B cell (primary cell): ENCODE measurements at regions not wholly inside any gene's neighbourhood (a gene's known extent, or its start where the extent isn't known, plus 50 kb on each side); places are given as distances from the start of the nearest gene placed in this dataset.

ENCODE experiments used
- ATAC-seq: fragments of 200-7000 bp; cut with Tn5 transposase; one replicate; pipeline ENCODE4 v1.10.0; 2021; ENCODE audit warnings: low read depth, mild to moderate bottlenecking, moderate number of reproducible peaks, moderate library complexity
- CTCF ChIA-PET: fragments of 350-600 bp; sonication (Branson Sonifier 250); formaldehyde crosslinking; loops from one replicate; lab custom pipeline; 2021; ENCODE audit warnings: antibody characterized with exemption, inconsistent platforms; lab: Charles Lee
- POLR2A ChIA-PET: fragments of 350-600 bp; sonication (Branson Sonifier 250); formaldehyde crosslinking; loops from one replicate; lab custom pipeline; 2021; ENCODE audit warnings: antibody characterized with exemption; lab: Charles Lee
- DNase-seq: peaks from one replicate; pipeline ENCODE4 v3.0.0; 2013
- H2AFZ ChIP-seq: 2 replicates; pipeline ENCODE4 v1.6.1; 2012; ENCODE audit warnings: mild to moderate bottlenecking, low read depth, low read length; ENCODE audit not compliant: insufficient read depth, poor library complexity, severe bottlenecking
- H3K27ac ChIP-seq, 2 donors: 1 replicate in 1 of 2; 2 replicates in 1 of 2; pipeline ENCODE4 v1.5.1; 2012 to 2013; ENCODE audit warnings: low read length in 2 of 2, mild to moderate bottlenecking in 2 of 2, moderate library complexity in 1 of 2
- H3K27me3 ChIP-seq, 4 experiments: fragments of 200-600 bp in 1 of 4; sonication (generic) in 1 of 4; replicated peaks in 1 of 4; 1 replicate in 2 of 4; 2 replicates in 2 of 4; pipeline versions ENCODE4 v1.6.1 to v1.7.0; 2013 to 2016; ENCODE audit warnings: low read length in 3 of 4, mild to moderate bottlenecking in 2 of 4, mixed read lengths in 1 of 4, moderate library complexity in 1 of 4; ENCODE audit not compliant: insufficient read depth in 4 of 4, control insufficient read depth in 3 of 4; ENCODE audit errors: control extremely low read depth in 1 of 4
- H3K36me3 ChIP-seq, 2 experiments: replicated peaks in 1 of 2; 1 replicate in 1 of 2; 2 replicates in 1 of 2; pipeline versions ENCODE4 v1.6.1 to v1.7.1; 2013; ENCODE audit warnings: low read length in 1 of 2; ENCODE audit not compliant: insufficient read depth in 2 of 2, control insufficient read depth in 1 of 2; ENCODE audit errors: control extremely low read depth in 1 of 2, extremely low read depth in 1 of 2
- H3K4me1 ChIP-seq, 2 donors: fragments of 200-600 bp in 1 of 2; sonication (generic) in 1 of 2; 1 replicate in 1 of 2; 2 replicates in 1 of 2; pipeline versions ENCODE4 v1.5.1 to v1.6.1; 2013 to 2017; ENCODE audit warnings: low read length in 2 of 2; ENCODE audit not compliant: control insufficient read depth in 2 of 2, insufficient read depth in 2 of 2
- H3K4me2 ChIP-seq: replicated peaks from 2 replicates; pipeline ENCODE3; 2012; ENCODE audit warnings: mild to moderate bottlenecking, low read depth, low read length; ENCODE audit not compliant: poor library complexity, severe bottlenecking
- H3K4me3 ChIP-seq, 5 experiments: fragments of 200-600 bp in 1 of 5; sonication (generic) in 1 of 5; 1 replicate in 3 of 5; 2 replicates in 2 of 5; pipeline versions ENCODE4 v1.5.1 to v1.7.0; 2011 to 2016; ENCODE audit warnings: low read length in 4 of 5, mild to moderate bottlenecking in 4 of 5, low read depth in 2 of 5, control low read depth in 1 of 5, moderate library complexity in 1 of 5; ENCODE audit not compliant: insufficient read depth in 1 of 5; ENCODE audit errors: control extremely low read depth in 1 of 5, extremely low read depth in 1 of 5
- H3K79me2 ChIP-seq: fragments of 200-600 bp; sonication (generic); one replicate; pipeline ENCODE4 v1.6.0; 2016; ENCODE audit warnings: low read length; ENCODE audit not compliant: control insufficient read depth, insufficient read depth
- H3K9ac ChIP-seq: fragments of 200-600 bp; sonication (generic); 2 replicates; pipeline ENCODE4 v1.6.1; 2017; ENCODE audit warnings: mild to moderate bottlenecking, low read length, moderate library complexity
- H3K9me3 ChIP-seq, 3 donors: one replicate each; pipeline versions ENCODE4 v1.6.1 to v1.7.1; 2013; ENCODE audit warnings: low read length in 2 of 3; ENCODE audit not compliant: control insufficient read depth in 2 of 3, insufficient read depth in 1 of 3; ENCODE audit errors: control extremely low read depth in 1 of 3
- H4K20me1 ChIP-seq: 2 replicates; pipeline ENCODE4 v1.6.0; 2012; ENCODE audit warnings: mild to moderate bottlenecking, low read length; ENCODE audit not compliant: insufficient read depth, control insufficient read depth, poor library complexity, severe bottlenecking
- H3K27ac Mint-ChIP-seq: one replicate; pipeline ENCODE4 v1.8.0; 2021; ENCODE audit warnings: mixed read lengths
- H3K27me3 Mint-ChIP-seq: one replicate; pipeline ENCODE4 v1.8.0; 2021; ENCODE audit warnings: mixed read lengths
- H3K4me1 Mint-ChIP-seq: one replicate; pipeline ENCODE4 v1.8.0; 2021; ENCODE audit warnings: mixed read lengths
- H3K4me3 Mint-ChIP-seq: one replicate; pipeline ENCODE4 v1.8.0; 2021; ENCODE audit warnings: mixed read lengths
- H3K9me3 Mint-ChIP-seq: one replicate; pipeline ENCODE4 v1.8.0; 2022; ENCODE audit warnings: mixed read lengths; ENCODE audit not compliant: insufficient read depth
- CTCF ChIP-seq: fragments of 200-600 bp; IDR thresholded peaks from one replicate; pipeline ENCODE4 v1.8.0; 2022; ENCODE audit warnings: antibody characterized with exemption, mild to moderate bottlenecking
- EZH2 ChIP-seq: IDR thresholded peaks from 2 replicates; pipeline ENCODE4 v1.6.1; 2012; ENCODE audit warnings: borderline replicate concordance, low read depth, mild to moderate bottlenecking, moderate library complexity, low read length; ENCODE audit not compliant: insufficient read depth, poor library complexity, severe bottlenecking
- WGBS: methylation state at CpG from one replicate; pipeline ENCODE4 v1.1.5; 2013; ENCODE audit warnings: missing lambda C conversion rate; ENCODE audit not compliant: insufficient coverage; 5-methylcytosine and 5-hydroxymethylcytosine counted together
- intact Hi-C: fragments of 100-400 bp; cut with micrococcal nuclease; formaldehyde crosslinking; loops from one replicate; pipeline ENCODE4 v1.10.0; 2022

- intact Hi-C loops, result no loop called here
- ChIA-PET CTCF (no interaction called here), POLR2A (no interaction called here)
- Mint-ChIP-seq H3K27me3 (no peaks in the 10 kb centered on the region), H3K4me3 (no peak overlapping the region), H3K4me1 (no peaks in the 10 kb centered on the region), H3K9me3 (no peaks in the 10 kb centered on the region), H3K27ac (no peak overlapping the region)
- no peak overlapping the region for H3K4me3 ChIP-seq
- TF ChIP-seq CTCF, result no peak
- TF ChIP-seq EZH2, result no peak
- DNase-seq, result no peak
- no peaks in the 10 kb centered on the region for H3K9me3 ChIP-seq
- H3K79me2 ChIP-seq, result no peaks in the 10 kb centered on the region
- H3K27me3 ChIP-seq, result no peaks in the 10 kb centered on the region
- H4K20me1 ChIP-seq, result no peaks in the 10 kb centered on the region
- no peak for ATAC-seq
- H3K36me3 ChIP-seq, result no peaks in the 10 kb centered on the region
- no CpG with 5 or more reads among the region's 1 CpG for WGBS
- H3K4me2 ChIP-seq, result no peak overlapping the region
- H3K9ac ChIP-seq, result no peak overlapping the region
- no peaks in the 10 kb centered on the region for H3K4me1 ChIP-seq
- H3K27ac ChIP-seq, result no peak overlapping the region
- no peak overlapping the region for H2AFZ ChIP-seq
These were observed 288.9 kb upstream of the KIF2A start for GRCh38 chr5:62017092-62017491.

- Mint-ChIP-seq H3K4me3 (no peak overlapping the region), H3K4me1 (no peaks in the 10 kb centered on the region), H3K27ac (no peak overlapping the region), H3K27me3 (no peaks in the 10 kb centered on the region), H3K9me3 (peaks cover 3% of the 10 kb centered on the region)
- Histone ChIP-seq H4K20me1 (no peaks in the 10 kb centered on the region), H2AFZ (no peak overlapping the region), H3K4me2 (no peak overlapping the region), H3K4me1 (no peaks in the 10 kb centered on the region), H3K27me3 (no peaks in the 10 kb centered on the region), H3K36me3 (no peaks in the 10 kb centered on the region), H3K9me3 (no peaks in the 10 kb centered on the region), H3K4me3 (no peak overlapping the region), H3K79me2 (no peaks in the 10 kb centered on the region), H3K27ac (no peak overlapping the region), H3K9ac (no peak overlapping the region)
- ChIA-PET CTCF (no interaction called here), POLR2A (no interaction called here)
- ATAC-seq (no peak), DNase-seq (no peak)
- 100% methylated on average over 1 of the region's 2 CpGs for WGBS
- TF ChIP-seq EZH2 (no peak), CTCF (no peak)
- intact Hi-C loops, result no loop called here
These were observed 276.7 kb upstream of the KIF2A start for GRCh38 chr5:62029303-62029702.
